Thoracic aorta (tissue), 2 donors: ENCODE measurements at regions not wholly inside any gene's neighbourhood (a gene's known extent, or its start where the extent isn't known, plus 50 kb on each side); places are given as distances from the start of the nearest gene placed in this dataset.
"Not testable (repeated sequence)": the region's sequence is repeated elsewhere in the genome, so short reads cannot be mapped to it uniquely, and the experiment has no call there.

Experiments used
- ATAC-seq: fragments of 150-250 bp; one replicate; pipeline ENCODE4 v1.8.0; 2017; ENCODE audit warnings: low read depth; ENCODE audit not compliant: insufficient number of reproducible peaks, low FRiP score
- DNase-seq: peaks from one replicate; pipeline ENCODE4 v3.0.0-alpha.2; 2020; ENCODE audit warnings: low spot score
- H3K27ac ChIP-seq, 2 donors: fragments of 200-600 bp; sonication (generic); 1 replicate in 1 of 2; 2 replicates in 1 of 2; pipeline ENCODE4 v1.5.1; 2016; ENCODE audit warnings: mild to moderate bottlenecking in 2 of 2, moderate library complexity in 2 of 2
- H3K27me3 ChIP-seq: fragments of 200-600 bp; sonication (generic); replicated peaks from 2 replicates; pipeline ENCODE4 v1.6.0; 2016; ENCODE audit warnings: mild to moderate bottlenecking; ENCODE audit not compliant: insufficient read depth
- H3K36me3 ChIP-seq: fragments of 200-600 bp; sonication (generic); one replicate; pipeline ENCODE4 v1.5.1; 2016
- H3K4me1 ChIP-seq, 2 donors: fragments of 200-600 bp; sonication (generic); 1 replicate in 1 of 2; 2 replicates in 1 of 2; pipeline versions ENCODE4 v1.5.1 to v1.6.0; 2016; ENCODE audit warnings: low read depth in 2 of 2, mild to moderate bottlenecking in 1 of 2; ENCODE audit not compliant: control insufficient read depth in 1 of 2
- H3K4me3 ChIP-seq: fragments of 200-600 bp; sonication (generic); 2 replicates; pipeline ENCODE4 v1.5.1; 2016; ENCODE audit warnings: mild to moderate bottlenecking
- H3K9me3 ChIP-seq: fragments of 200-600 bp; sonication (generic); 2 replicates; pipeline ENCODE4 v1.5.1; 2016
- CTCF ChIP-seq: fragments of 200-600 bp; sonication (generic); IDR thresholded peaks from one replicate; pipeline ENCODE4 v1.5.1; 2019; ENCODE audit warnings: antibody characterized with exemption

GRCh38 chr9:79432485-79432884 lies 139.3 kb upstream of the TLE4 start:
- H3K9me3 ChIP-seq = no peaks in the 10 kb centered on the region
- TF ChIP-seq CTCF = no peak
- no peaks in the 10 kb centered on the region for H3K36me3 ChIP-seq
- no peaks in the 10 kb centered on the region for H3K27me3 ChIP-seq
- H3K4me3 ChIP-seq = no peak overlapping the region
- H3K4me1 ChIP-seq = no peaks in the 10 kb centered on the region
- no peak for ATAC-seq
- DNase-seq = no peak
- H3K27ac ChIP-seq = no peak overlapping the region

- ATAC-seq (no peak), DNase-seq (no peak)
- no peaks in the 10 kb centered on the region for H3K36me3 ChIP-seq
- H3K4me3 ChIP-seq = no peak overlapping the region
- no peaks in the 10 kb centered on the region for H3K9me3 ChIP-seq
- H3K27me3 ChIP-seq = no peaks in the 10 kb centered on the region
- H3K4me1 ChIP-seq = no peaks in the 10 kb centered on the region
- no peak for TF ChIP-seq CTCF
- H3K27ac ChIP-seq = no peak overlapping the region
Measured at GRCh38 chr9:79433703-79434102, 138.1 kb upstream of the TLE4 start.

GRCh38 chr9:79439221-79439620 lies 132.5 kb upstream of the TLE4 start:
- H3K27me3 ChIP-seq, H3K4me3 ChIP-seq, ATAC-seq, H3K9me3 ChIP-seq, DNase-seq, H3K36me3 ChIP-seq, H3K27ac ChIP-seq, H3K4me1 ChIP-seq: not testable (repeated sequence)

- no peaks in the 10 kb centered on the region for H3K9me3 ChIP-seq
- no peak overlapping the region for H3K4me3 ChIP-seq
- ATAC-seq = no peak
- no peaks in the 10 kb centered on the region for H3K27me3 ChIP-seq
- no peaks in the 10 kb centered on the region for H3K36me3 ChIP-seq
- DNase-seq = no peak
- no peak overlapping the region for H3K27ac ChIP-seq
- no peak for TF ChIP-seq CTCF
- H3K4me1 ChIP-seq = no peaks in the 10 kb centered on the region
Measured at GRCh38 chr9:79446523-79447307, 125.0 kb upstream of the TLE4 start.

- Histone ChIP-seq H3K27me3 (no peaks in the 10 kb centered on the region), H3K36me3 (no peaks in the 10 kb centered on the region), H3K4me3 (no peak overlapping the region), H3K4me1 (no peaks in the 10 kb centered on the region), H3K9me3 (no peaks in the 10 kb centered on the region), H3K27ac (no peak overlapping the region)
- DNase-seq = no peak
- no peak for TF ChIP-seq CTCF
- ATAC-seq = no peak
Measured at GRCh38 chr9:79447308-79447605, 124.5 kb upstream of the TLE4 start.

GRCh38 chr9:79447762-79448161 lies 124.0 kb upstream of the TLE4 start:
- H3K27ac ChIP-seq = no peak overlapping the region
- no peaks in the 10 kb centered on the region for H3K9me3 ChIP-seq
- no peaks in the 10 kb centered on the region for H3K36me3 ChIP-seq
- no peak for DNase-seq
- no peak for ATAC-seq
- H3K27me3 ChIP-seq = no peaks in the 10 kb centered on the region
- H3K4me3 ChIP-seq = no peak overlapping the region
- no peaks in the 10 kb centered on the region for H3K4me1 ChIP-seq
- no peak for TF ChIP-seq CTCF
